ENCODE measurements at regions not wholly inside any gene's neighbourhood (a gene's known extent, or its start where the extent isn't known, plus 50 kb on each side); places are given as distances from the start of the nearest gene placed in this dataset.

- TF ChIP-seq POLR2AphosphoS5 (IDR thresholded peaks at IDR 0.05; ENCODE audit: low read depth) (no peak), GABPA (IDR thresholded peaks at IDR 0.05; ENCODE audit: low read depth) (no peak), CTCF (IDR thresholded peaks at IDR 0.05; ENCODE audit: insufficient read depth, low read length) (no peak), SPI1 (IDR thresholded peaks at IDR 0.05; ENCODE audit: borderline replicate concordance, low read depth) (no peak)
- TF ChIP-seq, protein P1, sequence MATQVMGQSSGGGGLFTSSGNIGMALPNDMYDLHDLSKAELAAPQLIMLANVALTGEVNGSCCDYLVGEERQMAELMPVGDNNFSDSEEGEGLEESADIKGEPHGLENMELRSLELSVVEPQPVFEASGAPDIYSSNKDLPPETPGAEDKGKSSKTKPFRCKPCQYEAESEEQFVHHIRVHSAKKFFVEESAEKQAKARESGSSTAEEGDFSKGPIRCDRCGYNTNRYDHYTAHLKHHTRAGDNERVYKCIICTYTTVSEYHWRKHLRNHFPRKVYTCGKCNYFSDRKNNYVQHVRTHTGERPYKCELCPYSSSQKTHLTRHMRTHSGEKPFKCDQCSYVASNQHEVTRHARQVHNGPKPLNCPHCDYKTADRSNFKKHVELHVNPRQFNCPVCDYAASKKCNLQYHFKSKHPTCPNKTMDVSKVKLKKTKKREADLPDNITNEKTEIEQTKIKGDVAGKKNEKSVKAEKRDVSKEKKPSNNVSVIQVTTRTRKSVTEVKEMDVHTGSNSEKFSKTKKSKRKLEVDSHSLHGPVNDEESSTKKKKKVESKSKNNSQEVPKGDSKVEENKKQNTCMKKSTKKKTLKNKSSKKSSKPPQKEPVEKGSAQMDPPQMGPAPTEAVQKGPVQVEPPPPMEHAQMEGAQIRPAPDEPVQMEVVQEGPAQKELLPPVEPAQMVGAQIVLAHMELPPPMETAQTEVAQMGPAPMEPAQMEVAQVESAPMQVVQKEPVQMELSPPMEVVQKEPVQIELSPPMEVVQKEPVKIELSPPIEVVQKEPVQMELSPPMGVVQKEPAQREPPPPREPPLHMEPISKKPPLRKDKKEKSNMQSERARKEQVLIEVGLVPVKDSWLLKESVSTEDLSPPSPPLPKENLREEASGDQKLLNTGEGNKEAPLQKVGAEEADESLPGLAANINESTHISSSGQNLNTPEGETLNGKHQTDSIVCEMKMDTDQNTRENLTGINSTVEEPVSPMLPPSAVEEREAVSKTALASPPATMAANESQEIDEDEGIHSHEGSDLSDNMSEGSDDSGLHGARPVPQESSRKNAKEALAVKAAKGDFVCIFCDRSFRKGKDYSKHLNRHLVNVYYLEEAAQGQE (IDR thresholded peaks at IDR 0.05; ENCODE audit: insufficient replicate concordance, low read depth): no peak
- DNase-seq (ENCODE audit: low read depth in 1 of 2, low spot score in 1 of 2): no peak
- H3K27ac ChIP-seq (replicated peaks): no peak overlapping the region
- no peak overlapping the region for H3K4me3 ChIP-seq (replicated peaks; ENCODE audit: insufficient read depth, low read length)
- H3K27me3 ChIP-seq (ENCODE audit: insufficient read depth, poor library complexity, severe bottlenecking): no peaks in the 10 kb centered on the region
Measured at GRCh38 chr16:51399908-51400670, 249.0 kb upstream of the SALL1 start.

DNA sequence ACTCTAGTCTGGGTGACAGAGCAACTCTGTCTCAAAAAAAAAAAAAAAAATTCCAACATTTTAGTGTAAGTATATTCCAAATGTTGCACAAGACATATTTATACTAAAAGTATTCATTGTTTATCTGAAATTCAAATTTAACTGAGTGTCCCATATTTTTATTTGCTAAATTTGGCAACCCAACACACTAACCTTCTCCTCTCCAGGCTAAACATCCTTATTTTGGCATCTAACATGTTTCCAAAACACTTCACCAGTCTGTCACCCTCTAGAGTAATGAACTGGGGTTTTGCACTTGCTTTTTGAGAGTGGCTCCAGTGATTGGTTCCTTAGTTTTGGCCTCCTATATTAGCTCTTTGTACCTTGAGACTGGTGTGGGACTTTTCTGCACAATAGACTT, 243.4 kb upstream of the SALL1 start:
- TF ChIP-seq POLR2AphosphoS5 (IDR thresholded peaks at IDR 0.05; ENCODE audit: low read depth) (no peak), SPI1 (IDR thresholded peaks at IDR 0.05; ENCODE audit: borderline replicate concordance, low read depth) (no peak), CTCF (IDR thresholded peaks at IDR 0.05; ENCODE audit: insufficient read depth, low read length) (no peak), GABPA (IDR thresholded peaks at IDR 0.05; ENCODE audit: low read depth) (no peak)
- TF ChIP-seq, protein P1 (IDR thresholded peaks at IDR 0.05; ENCODE audit: insufficient replicate concordance, low read depth): no peak
- Histone ChIP-seq H3K27me3 (ENCODE audit: insufficient read depth, poor library complexity, severe bottlenecking) (no peaks in the 10 kb centered on the region), H3K27ac (replicated peaks) (no peak overlapping the region), H3K4me3 (replicated peaks; ENCODE audit: insufficient read depth, low read length) (no peak overlapping the region)
- DNase-seq (ENCODE audit: low read depth in 1 of 2, low spot score in 1 of 2): no peak

DNA sequence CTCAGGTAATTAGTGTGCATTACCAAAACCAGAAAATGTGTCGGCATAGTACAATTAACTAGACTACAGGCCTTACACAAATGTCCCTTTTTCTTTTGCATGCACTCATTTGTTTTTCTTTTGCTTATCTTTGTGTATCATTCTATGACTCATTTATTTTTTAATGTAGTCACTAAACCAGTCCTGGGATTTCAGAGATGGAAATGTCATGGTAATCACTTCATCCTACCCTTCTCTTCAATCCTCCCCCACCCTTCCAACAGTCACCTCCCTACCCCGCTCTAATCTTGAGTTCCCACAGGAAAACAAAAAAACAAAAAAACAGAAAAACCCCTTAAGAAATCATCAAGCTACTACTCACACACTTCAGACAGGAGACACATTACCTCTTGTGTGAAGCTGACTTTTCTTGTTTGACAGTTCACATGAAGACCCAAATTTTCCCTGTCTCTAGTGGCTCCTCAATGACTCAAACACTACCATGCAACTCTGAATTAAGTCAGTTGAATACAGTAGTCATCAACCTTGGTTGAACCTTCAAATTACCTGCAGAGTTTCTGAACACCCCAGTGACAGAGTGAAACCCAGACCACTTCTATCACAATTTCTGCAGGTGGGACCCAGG, 242.4 kb upstream of the SALL1 start:
- no peaks in the 10 kb centered on the region for H3K27me3 ChIP-seq (ENCODE audit: insufficient read depth, poor library complexity, severe bottlenecking)
- no peak for DNase-seq (ENCODE audit: low read depth in 1 of 2, low spot score in 1 of 2)
- no peak overlapping the region for H3K4me3 ChIP-seq (replicated peaks; ENCODE audit: insufficient read depth, low read length)
- TF ChIP-seq GABPA (IDR thresholded peaks at IDR 0.05; ENCODE audit: low read depth) (no peak), CTCF (IDR thresholded peaks at IDR 0.05; ENCODE audit: insufficient read depth, low read length) (no peak), POLR2AphosphoS5 (IDR thresholded peaks at IDR 0.05; ENCODE audit: low read depth) (no peak)
- no peak overlapping the region for H3K27ac ChIP-seq (replicated peaks)

Measured in HL-60 (cell line).